SIG-M5 (cell line): ENCODE measurements at regions not wholly inside any gene's neighbourhood (a gene's known extent, or its start where the extent isn't known, plus 50 kb on each side); places are given as distances from the start of the nearest gene placed in this dataset.
"Not testable (repeated sequence)": the region's sequence is repeated elsewhere in the genome, so short reads cannot be mapped to it uniquely, and the experiment has no call there.

Experiments
- DNase-seq: peaks from one replicate; lab custom pipeline; 2025; lab: John Stamatoyannopoulos, UW

- not testable (repeated sequence) for DNase-seq
Observed at GRCh38 chr2:7641272-7641671, 724.1 kb downstream of the RNF144A start.

GRCh38 chr2:7646024-7646423 lies 728.8 kb downstream of the RNF144A start:
- DNase-seq, result no peak

DNA sequence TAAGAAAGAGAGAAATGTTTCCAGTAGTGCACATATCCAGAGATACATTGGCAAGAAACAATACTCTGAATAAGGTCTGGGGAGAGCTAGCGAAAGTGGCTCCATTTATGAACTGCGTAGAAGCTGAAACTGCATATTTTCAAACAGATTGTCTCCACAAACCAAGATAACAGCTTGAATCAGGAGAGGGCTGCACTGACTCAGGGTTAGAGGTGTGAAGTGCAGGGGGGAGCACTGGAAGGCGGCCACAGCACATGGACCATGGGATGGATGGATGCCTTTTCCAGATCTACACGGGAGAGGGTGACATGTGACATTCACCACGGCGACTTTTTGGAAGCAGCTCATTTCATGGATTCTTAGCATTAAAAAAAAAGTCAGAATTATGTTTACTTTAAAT lies 729.4 kb downstream of the RNF144A start:
- DNase-seq, result no peak

GRCh38 chr2:7648221-7648795 lies 731.1 kb downstream of the RNF144A start:
- DNase-seq, result no peak

- no peak for DNase-seq
Observed at GRCh38 chr2:7649461-7650228, 732.4 kb downstream of the RNF144A start.

DNA sequence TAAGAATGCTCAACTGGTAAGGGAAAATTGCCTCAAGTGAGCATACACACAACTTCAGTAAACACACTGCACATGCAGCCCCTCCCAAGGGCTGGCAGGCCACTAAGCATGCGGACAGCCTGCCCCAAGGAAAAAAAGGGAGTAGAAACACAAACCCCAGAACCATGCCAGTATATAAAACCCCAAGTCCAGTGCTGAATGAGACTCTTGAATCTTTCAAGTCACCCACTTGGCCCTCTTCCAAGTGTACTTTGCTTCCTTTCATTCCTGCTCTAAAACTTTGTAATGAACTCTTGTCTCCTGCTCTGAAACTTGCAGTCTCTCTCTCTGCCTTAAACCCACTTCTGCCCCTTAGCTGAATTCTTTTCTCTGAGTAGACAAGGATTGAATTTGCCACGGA lies 736.4 kb downstream of the RNF144A start:
- no peak for DNase-seq

DNA sequence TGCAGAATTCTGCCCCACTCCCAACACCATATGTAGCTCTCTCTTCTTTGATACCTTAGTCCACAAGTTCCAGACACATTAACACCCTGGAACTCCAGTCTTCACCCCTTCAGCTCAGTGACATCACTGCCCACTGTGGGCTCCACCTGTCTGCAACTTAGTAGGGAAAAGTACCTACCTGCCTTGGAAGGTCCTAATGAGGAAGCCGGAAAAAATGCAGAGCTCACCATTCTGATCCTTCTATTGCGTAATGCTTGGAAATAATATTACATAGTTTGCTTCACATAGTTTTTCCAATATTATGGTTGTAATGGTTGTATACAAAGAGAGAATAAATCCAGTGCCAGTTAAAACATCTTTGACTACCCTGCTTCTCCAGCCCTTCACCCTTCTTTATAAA lies 738.4 kb downstream of the RNF144A start:
- no peak for DNase-seq

GRCh38 chr2:7657526-7657925 lies 740.3 kb downstream of the RNF144A start:
- not testable (repeated sequence) for DNase-seq

DNA sequence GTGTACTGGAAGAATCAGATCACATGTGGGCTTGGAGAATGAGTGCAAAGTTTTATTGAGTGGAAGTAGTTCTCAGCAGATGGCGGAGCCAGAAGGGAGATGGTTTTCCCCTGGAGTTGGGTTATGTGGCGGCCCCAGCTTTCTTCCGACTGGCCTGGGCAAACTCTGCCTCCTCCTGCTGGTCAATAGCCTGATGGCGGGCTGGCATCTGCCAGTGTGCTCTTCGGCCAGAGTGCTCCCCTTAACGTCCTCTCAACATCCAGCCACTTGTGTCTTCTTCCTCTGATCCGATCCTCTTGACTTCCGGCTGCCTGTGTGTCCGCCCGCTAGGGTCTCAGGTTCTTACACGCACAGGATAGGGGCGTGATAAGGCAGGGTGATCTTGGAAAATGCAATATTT lies 741.3 kb downstream of the RNF144A start:
- no peak for DNase-seq

DNA sequence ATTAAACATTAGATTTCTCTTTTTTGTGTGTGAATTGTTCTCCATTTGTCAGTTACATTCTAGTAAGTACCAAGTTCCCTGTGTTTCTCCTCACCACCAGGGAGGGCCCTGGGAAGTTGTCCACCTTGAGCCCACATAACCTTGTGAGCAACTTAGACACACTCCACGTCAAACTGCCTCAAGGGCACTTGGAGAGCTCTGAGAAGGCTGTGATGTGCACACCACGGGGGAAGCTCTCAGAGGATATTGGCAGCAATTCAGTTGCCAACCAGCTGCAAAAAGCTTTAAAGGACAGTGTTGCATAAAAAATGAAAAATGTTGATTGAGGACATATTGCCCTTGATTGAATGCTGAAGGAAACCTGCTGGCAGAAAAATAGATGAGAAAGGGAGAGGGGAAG lies 743.6 kb downstream of the RNF144A start:
- no peak for DNase-seq

GRCh38 chr2:7661502-7661901 lies 744.3 kb downstream of the RNF144A start:
- DNase-seq, result no peak

- no peak for DNase-seq
Observed at GRCh38 chr2:7665880-7666279, 748.7 kb downstream of the RNF144A start.

- no peak for DNase-seq
Observed at GRCh38 chr2:7666596-7667259, 749.5 kb downstream of the RNF144A start.

- DNase-seq, result no peak
Observed at GRCh38 chr2:7667260-7667757, 750.1 kb downstream of the RNF144A start.

- no peak for DNase-seq
Observed at GRCh38 chr2:7670905-7671641, 753.9 kb downstream of the RNF144A start.

GRCh38 chr2:7672027-7672684 lies 754.9 kb downstream of the RNF144A start:
- DNase-seq, result no peak

DNA sequence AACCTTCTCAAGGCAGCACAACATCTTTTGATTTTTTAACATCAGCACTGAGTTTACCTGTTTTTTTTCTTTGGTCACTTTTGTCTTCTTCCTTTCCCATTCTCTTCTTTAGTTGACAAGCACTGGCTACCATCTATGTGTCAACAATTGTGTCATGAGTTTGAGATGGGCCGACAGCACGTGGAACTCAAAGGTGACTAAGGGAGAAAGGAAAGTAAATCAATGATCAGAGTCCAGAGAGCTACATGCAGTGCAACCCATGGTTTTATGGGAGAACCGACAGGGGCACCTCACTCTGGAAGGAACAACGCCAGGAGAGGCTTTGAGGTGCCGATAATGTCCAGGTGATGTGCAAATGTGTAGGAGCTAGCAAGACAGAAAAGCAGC lies 755.5 kb downstream of the RNF144A start:
- DNase-seq, result no peak

DNA sequence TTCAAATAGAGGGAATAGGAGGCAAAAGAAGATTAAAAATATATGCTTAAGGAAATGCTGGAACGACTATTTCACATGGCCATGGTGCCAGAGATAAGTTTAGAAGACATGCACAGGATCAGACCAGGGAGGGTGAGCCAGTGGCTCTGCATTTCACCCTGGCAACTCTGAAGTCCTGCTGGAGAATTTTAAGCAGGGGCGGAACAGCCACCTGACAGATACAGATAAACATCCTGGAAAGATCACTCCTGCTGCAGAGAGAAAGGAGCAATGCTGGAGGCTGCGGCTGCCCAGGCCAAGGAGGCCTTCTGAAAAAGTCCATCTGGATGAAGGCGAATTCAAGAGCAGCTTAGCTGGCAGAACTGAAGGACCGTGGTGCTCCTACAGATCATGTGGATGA lies 755.9 kb downstream of the RNF144A start:
- DNase-seq, result no peak

DNA sequence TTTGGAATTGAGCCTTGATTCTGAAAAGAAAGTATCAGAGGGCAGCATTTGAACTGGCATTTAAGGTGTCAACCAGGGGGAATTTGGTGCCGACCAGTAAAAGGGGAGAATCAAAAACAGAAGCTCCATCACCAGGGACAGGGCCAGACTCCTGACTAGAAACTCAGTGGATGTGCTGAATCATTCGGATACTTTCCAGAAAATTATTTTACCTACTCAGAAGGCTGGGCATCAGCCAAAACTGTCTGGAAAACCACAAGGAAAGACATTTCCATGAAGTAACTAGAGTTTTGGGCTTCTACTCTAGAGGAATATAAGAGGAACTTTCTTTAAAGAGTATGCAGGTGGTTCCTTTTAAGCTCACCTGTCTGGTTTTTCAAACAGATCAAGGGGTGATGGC lies 756.6 kb downstream of the RNF144A start:
- no peak for DNase-seq

DNA sequence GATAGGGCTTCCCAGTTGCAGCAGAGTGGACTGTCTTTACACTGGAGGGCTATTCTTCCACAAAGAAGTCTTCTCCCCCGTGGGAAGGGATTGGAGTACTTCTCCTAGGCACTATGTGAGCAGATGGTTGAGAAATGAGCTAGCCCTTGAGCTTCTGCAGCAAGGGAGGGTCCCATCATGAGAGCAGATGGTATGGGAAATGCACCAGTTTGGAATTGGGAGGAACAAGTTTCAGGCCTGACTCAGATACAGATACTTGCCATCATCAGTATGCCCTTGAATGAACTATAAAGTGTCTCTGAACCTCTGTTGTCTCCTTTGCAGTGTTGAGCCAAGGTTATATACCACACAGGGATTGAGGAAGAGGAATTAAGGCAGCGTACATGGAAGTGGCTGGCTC lies 757.4 kb downstream of the RNF144A start:
- DNase-seq, result no peak

- no peak for DNase-seq
Observed at GRCh38 chr2:7676714-7677113, 759.5 kb downstream of the RNF144A start.

DNA sequence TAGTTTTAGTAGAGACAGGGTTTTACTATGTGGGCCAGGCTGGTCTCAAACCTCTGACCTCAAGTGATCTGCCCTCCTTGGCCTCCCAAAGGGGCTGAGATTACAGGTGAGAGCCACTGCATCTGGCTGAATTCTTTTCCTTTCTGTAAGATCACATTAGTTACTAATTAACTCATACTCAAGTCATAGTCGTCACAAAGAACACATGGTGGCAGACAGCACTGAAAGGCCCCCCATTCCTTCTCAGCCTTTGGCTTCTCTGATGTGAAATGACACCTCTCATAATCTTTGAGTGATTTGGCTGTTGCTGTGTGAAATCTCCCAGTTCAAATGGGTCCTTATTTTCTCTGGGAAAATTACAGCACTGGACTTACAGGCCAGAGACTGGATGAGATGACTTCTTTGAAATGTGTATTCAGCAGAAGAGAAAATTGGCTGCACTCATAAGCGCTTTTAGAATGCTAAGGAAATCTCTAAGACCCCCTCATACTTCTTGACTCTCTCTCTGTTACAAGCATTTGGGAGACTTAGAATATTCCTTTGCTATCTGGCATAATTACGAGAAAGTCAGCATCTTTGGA lies 764.8 kb downstream of the RNF144A start:
- DNase-seq, result no peak
